ENCODE measurements at regions not wholly inside any gene's neighbourhood (a gene's known extent, or its start where the extent isn't known, plus 50 kb on each side); places are given as distances from the start of the nearest gene placed in this dataset.

- no peak for DNase-seq (ENCODE audit: low read depth in 2 of 2)
Observed at GRCh38 chr1:104804147-104804546, 1054.4 kb downstream of the AMY1C start.

GRCh38 chr1:104807590-104807989 lies 1057.9 kb downstream of the AMY1C start:
- DNase-seq (ENCODE audit: low read depth in 2 of 2), result no peak

- no peak for DNase-seq (ENCODE audit: low read depth in 2 of 2)
Observed at GRCh38 chr1:104825401-104825800, 1075.7 kb downstream of the AMY1C start.

GRCh38 chr1:104830534-104830933 lies 1080.8 kb downstream of the AMY1C start:
- no peak for DNase-seq (ENCODE audit: low read depth in 2 of 2)

GRCh38 chr1:104852151-104852550 lies 1102.5 kb downstream of the AMY1C start:
- no peak for DNase-seq (ENCODE audit: low read depth in 2 of 2)

GRCh38 chr1:104853276-104853675 lies 1103.6 kb downstream of the AMY1C start:
- DNase-seq (ENCODE audit: low read depth in 2 of 2), result no peak

- no peak for DNase-seq (ENCODE audit: low read depth in 2 of 2)
Observed at GRCh38 chr1:104854529-104854928, 1104.8 kb downstream of the AMY1C start.

- DNase-seq (ENCODE audit: low read depth in 2 of 2), result no peak
Observed at GRCh38 chr1:104855550-104855949, 1105.9 kb downstream of the AMY1C start.

- DNase-seq (ENCODE audit: low read depth in 2 of 2), result no peak
Observed at GRCh38 chr1:104856091-104856490, 1106.4 kb downstream of the AMY1C start.

- DNase-seq (ENCODE audit: low read depth in 2 of 2), result no peak
Observed at GRCh38 chr1:104856518-104856917, 1106.8 kb downstream of the AMY1C start.

GRCh38 chr1:104868794-104869193 lies 1119.1 kb downstream of the AMY1C start:
- DNase-seq (ENCODE audit: low read depth in 2 of 2), result no peak

- no peak for DNase-seq (ENCODE audit: low read depth in 2 of 2)
Observed at GRCh38 chr1:104874044-104874443, 1124.3 kb downstream of the AMY1C start.

GRCh38 chr1:104878203-104878909 lies 1128.7 kb downstream of the AMY1C start:
- no peak for DNase-seq (ENCODE audit: low read depth in 2 of 2)

GRCh38 chr1:104884939-104885338 lies 1135.2 kb downstream of the AMY1C start:
- no peak for DNase-seq (ENCODE audit: low read depth in 2 of 2)

- no peak for DNase-seq (ENCODE audit: low read depth in 2 of 2)
Observed at GRCh38 chr1:104905322-104905721, 1155.6 kb downstream of the AMY1C start.

GRCh38 chr1:104906141-104906540 lies 1156.4 kb downstream of the AMY1C start:
- DNase-seq (ENCODE audit: low read depth in 2 of 2), result no peak

GRCh38 chr1:104919188-104919587 lies 1169.5 kb downstream of the AMY1C start:
- no peak for DNase-seq (ENCODE audit: low read depth in 2 of 2)

- DNase-seq (ENCODE audit: low read depth in 2 of 2), result no peak
Observed at GRCh38 chr1:104921525-104921924, 1171.8 kb downstream of the AMY1C start.

GRCh38 chr1:104923075-104923474 lies 1173.4 kb downstream of the AMY1C start:
- DNase-seq (ENCODE audit: low read depth in 2 of 2), result no peak

GRCh38 chr1:104929280-104929679 lies 1179.6 kb downstream of the AMY1C start:
- no peak for DNase-seq (ENCODE audit: low read depth in 2 of 2)

GRCh38 chr1:104932030-104932915 lies 1182.6 kb downstream of the AMY1C start:
- DNase-seq (ENCODE audit: low read depth in 2 of 2), result no peak

- DNase-seq (ENCODE audit: low read depth in 2 of 2), result no peak
Observed at GRCh38 chr1:104932949-104933679, 1183.4 kb downstream of the AMY1C start.
